HCT116 (cell line): ENCODE measurements at regions not wholly inside any gene's neighbourhood (a gene's known extent, or its start where the extent isn't known, plus 50 kb on each side); places are given as distances from the start of the nearest gene placed in this dataset.

ENCODE experiments used
- ATAC-seq: fragments of 200-7000 bp; cut with Tn5 transposase; 2 replicates; pipeline ENCODE4 v1.9.1; 2020; ENCODE audit warnings: mild to moderate bottlenecking, moderate library complexity
- BruUV-seq: library from RNA; stranded (reverse); fragments of 400-500 nt; replicated peaks from 2 replicates; lab custom pipeline; 2021; lab: Mats Ljungman, UMichigan
- CTCF ChIA-PET: fragments of 300-600 bp; sonication (Branson Sonifier 250); formaldehyde crosslinking; loops from one replicate; lab custom pipeline; 2021; ENCODE audit warnings: antibody characterized with exemption; lab: Charles Lee
- POLR2A ChIA-PET: fragments of 300-600, 350-600 bp; sonication (Branson Sonifier 250); formaldehyde crosslinking; loops from one replicate; lab custom pipeline; 2021; ENCODE audit warnings: antibody characterized with exemption; lab: Charles Lee
- RAD21 ChIA-PET, 2 experiments: fragments of 300-600 bp; sonication (Branson Sonifier 250); formaldehyde crosslinking; loops; one replicate each; lab custom pipeline; 2023; ENCODE audit warnings: low total read pairs in 2 of 2; ENCODE audit not compliant: uncharacterized antibody in 2 of 2, unreplicated experiment in 2 of 2, low non-redundant PET in 1 of 2; lab: Charles Lee
- DNase-seq: peaks from one replicate; pipeline ENCODE4 v3.0.0-alpha.2; 2010; ENCODE audit warnings: low read depth, low spot score
- H2AFZ ChIP-seq: fragments of 200-600 bp; shearing (Covaris generic), sonication (generic); 2 replicates; pipeline ENCODE4 v1.6.1; 2017; ENCODE audit warnings: low read depth, mixed run types, mixed read lengths, antibody characterized with exemption, low read length; ENCODE audit not compliant: poor library complexity, severe bottlenecking
- H3K27ac ChIP-seq: 2 replicates; pipeline ENCODE4 v1.5.1; 2012; ENCODE audit warnings: low read depth, low read length
- H3K27me3 ChIP-seq: fragments of 200-600 bp; sonication (generic); 2 replicates; pipeline ENCODE4 v1.6.1; 2016; ENCODE audit warnings: mixed run types, low read length, mixed read lengths; ENCODE audit not compliant: insufficient read depth
- H3K36me3 ChIP-seq, 2 experiments: fragments of 200-500 bp in 1 of 2; fragments of 200-600 bp in 1 of 2; sonication (Bioruptor generic) in 1 of 2; sonication (generic) in 1 of 2; 2 replicates each; pipeline versions ENCODE4 v1.5.1 to v1.6.1; 2014 to 2016; ENCODE audit warnings: low read length in 2 of 2, inconsistent platforms in 1 of 2, mixed read lengths in 1 of 2, mixed run types in 1 of 2; ENCODE audit not compliant: insufficient read depth in 2 of 2, control insufficient read depth in 1 of 2
- H3K4me1 ChIP-seq, 2 experiments: fragments of 200-600 bp in 1 of 2; sonication (generic) in 1 of 2; 2 replicates each; pipeline versions ENCODE4 v1.5.1 to v1.6.1; 2012 to 2017; ENCODE audit warnings: low read length in 2 of 2, inconsistent platforms in 1 of 2, mild to moderate bottlenecking in 1 of 2, mixed read lengths in 1 of 2, mixed run types in 1 of 2, moderate library complexity in 1 of 2; ENCODE audit not compliant: insufficient read depth in 2 of 2, control insufficient read depth in 1 of 2
- H3K4me2 ChIP-seq: fragments of 200-600 bp; sonication (generic); 2 replicates; pipeline ENCODE4 v1.6.1; 2017; ENCODE audit warnings: mixed run types, low read length, mixed read lengths
- H3K4me3 ChIP-seq, 2 experiments: fragments of 200-600 bp in 1 of 2; sonication (generic) in 1 of 2; replicated peaks in 1 of 2; 2 replicates each; pipeline ENCODE4 v1.5.1; 2011 to 2016; ENCODE audit warnings: low read length in 2 of 2, control low read depth in 1 of 2, low read depth in 1 of 2, mild to moderate bottlenecking in 1 of 2, mixed read lengths in 1 of 2, mixed run types in 1 of 2
- H3K79me2 ChIP-seq: fragments of 200-600 bp; sonication (generic); 2 replicates; pipeline ENCODE4 v1.6.1; 2017; ENCODE audit warnings: mild to moderate bottlenecking, mixed run types, low read length, moderate library complexity, mixed read lengths; ENCODE audit not compliant: insufficient read depth
- H3K9ac ChIP-seq: fragments of 200-600 bp; sonication (generic); 2 replicates; pipeline ENCODE4 v1.6.1; 2016; ENCODE audit warnings: low read length, mixed read lengths
- H3K9me2 ChIP-seq: fragments of 200-600 bp; sonication (generic), shearing (Covaris generic); 2 replicates; pipeline ENCODE4 v1.6.1; 2017; ENCODE audit warnings: mixed run types, mild to moderate bottlenecking, moderate library complexity; ENCODE audit not compliant: insufficient read depth
- H3K9me3 ChIP-seq, 2 experiments: fragments of 200-500 bp in 1 of 2; fragments of 200-600 bp in 1 of 2; sonication (Bioruptor generic) in 1 of 2; sonication (generic) in 1 of 2; 2 replicates each; pipeline ENCODE4 v1.6.1; 2014 to 2017; ENCODE audit warnings: low read length in 2 of 2, mixed read lengths in 2 of 2, inconsistent platforms in 1 of 2, low read depth in 1 of 2, mild to moderate bottlenecking in 1 of 2, mixed run types in 1 of 2, moderate library complexity in 1 of 2; ENCODE audit not compliant: control insufficient read depth in 1 of 2, insufficient read depth in 1 of 2
- H4K20me1 ChIP-seq: fragments of 200-600 bp; sonication (generic), shearing (Covaris generic); 2 replicates; pipeline ENCODE4 v1.6.1; 2017; ENCODE audit warnings: mixed run types, mild to moderate bottlenecking, moderate library complexity; ENCODE audit not compliant: insufficient read depth
- CBX3 ChIP-seq: IDR thresholded peaks from 2 replicates; pipeline ENCODE4 v1.6.1; 2012; ENCODE audit warnings: low read depth
- EGR1 ChIP-seq: IDR thresholded peaks from 2 replicates; pipeline ENCODE4 v1.6.1; 2012; ENCODE audit warnings: low read depth
- FOSL1 ChIP-seq: IDR thresholded peaks from 2 replicates; pipeline ENCODE4 v1.6.1; 2012; ENCODE audit warnings: low read depth
- JUND ChIP-seq: IDR thresholded peaks from 2 replicates; pipeline ENCODE4 v1.6.1; 2012
- SIN3A ChIP-seq: IDR thresholded peaks from 2 replicates; pipeline ENCODE4 v1.6.1; 2012; ENCODE audit warnings: low read depth
- SP1 ChIP-seq: IDR thresholded peaks from 2 replicates; pipeline ENCODE4 v1.6.1; 2012; ENCODE audit warnings: low read depth
- YY1 ChIP-seq: IDR thresholded peaks from 2 replicates; pipeline ENCODE4 v1.6.1; 2011; ENCODE audit warnings: low read length, low read depth, moderate library complexity, mild to moderate bottlenecking; ENCODE audit not compliant: insufficient replicate concordance; ENCODE audit errors: extremely low read depth
- ZFX ChIP-seq: fragments of 450-650 bp; IDR thresholded peaks from 2 replicates; pipeline ENCODE4 v1.6.1; 2017
- ZNF274 ChIP-seq: fragments of 200-500 bp; sonication (Bioruptor generic); IDR thresholded peaks from 2 replicates; pipeline ENCODE4 v1.6.1; 2014; ENCODE audit warnings: mild to moderate bottlenecking, low read depth, low read length, inconsistent platforms
- intact Hi-C: fragments of 100-400 bp; cut with micrococcal nuclease; formaldehyde crosslinking; loops from 2 replicates; pipeline ENCODE4 v1.10.0; 2022
- TF ChIP-seq, protein P1 (sequence below): IDR thresholded peaks from 2 replicates; pipeline ENCODE4 v1.6.1; 2012; ENCODE audit warnings: low read depth
- TF ChIP-seq, protein P2 (sequence below): IDR thresholded peaks from 2 replicates; pipeline ENCODE4 v1.6.1; 2012
- TF ChIP-seq, protein P3 (sequence below): IDR thresholded peaks from 2 replicates; pipeline ENCODE4 v1.6.1; 2011; ENCODE audit warnings: mild to moderate bottlenecking, low read length, moderate library complexity; ENCODE audit not compliant: insufficient replicate concordance; ENCODE audit errors: extremely low read depth

DNA sequence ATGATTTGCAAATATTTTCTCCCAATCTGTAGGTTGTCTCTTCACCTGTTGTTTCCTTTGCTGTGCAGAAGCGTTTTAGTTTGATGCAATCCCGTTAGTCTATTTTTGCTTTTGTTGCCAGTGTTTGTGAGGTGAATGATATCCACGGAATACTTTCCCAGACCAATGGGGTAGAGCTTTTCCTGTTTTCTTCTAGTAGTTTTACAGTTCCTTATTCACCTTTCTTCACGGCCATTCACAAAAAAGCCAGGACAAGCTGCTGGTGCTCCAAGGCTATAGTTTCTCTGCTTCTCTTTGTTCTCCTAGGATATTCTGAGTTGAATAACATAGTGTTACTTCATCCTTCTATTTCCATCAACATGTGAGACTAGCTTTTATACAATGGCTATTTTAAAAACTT, 98.7 kb downstream of the UTP18 start (continued):
- TF ChIP-seq, protein P1, sequence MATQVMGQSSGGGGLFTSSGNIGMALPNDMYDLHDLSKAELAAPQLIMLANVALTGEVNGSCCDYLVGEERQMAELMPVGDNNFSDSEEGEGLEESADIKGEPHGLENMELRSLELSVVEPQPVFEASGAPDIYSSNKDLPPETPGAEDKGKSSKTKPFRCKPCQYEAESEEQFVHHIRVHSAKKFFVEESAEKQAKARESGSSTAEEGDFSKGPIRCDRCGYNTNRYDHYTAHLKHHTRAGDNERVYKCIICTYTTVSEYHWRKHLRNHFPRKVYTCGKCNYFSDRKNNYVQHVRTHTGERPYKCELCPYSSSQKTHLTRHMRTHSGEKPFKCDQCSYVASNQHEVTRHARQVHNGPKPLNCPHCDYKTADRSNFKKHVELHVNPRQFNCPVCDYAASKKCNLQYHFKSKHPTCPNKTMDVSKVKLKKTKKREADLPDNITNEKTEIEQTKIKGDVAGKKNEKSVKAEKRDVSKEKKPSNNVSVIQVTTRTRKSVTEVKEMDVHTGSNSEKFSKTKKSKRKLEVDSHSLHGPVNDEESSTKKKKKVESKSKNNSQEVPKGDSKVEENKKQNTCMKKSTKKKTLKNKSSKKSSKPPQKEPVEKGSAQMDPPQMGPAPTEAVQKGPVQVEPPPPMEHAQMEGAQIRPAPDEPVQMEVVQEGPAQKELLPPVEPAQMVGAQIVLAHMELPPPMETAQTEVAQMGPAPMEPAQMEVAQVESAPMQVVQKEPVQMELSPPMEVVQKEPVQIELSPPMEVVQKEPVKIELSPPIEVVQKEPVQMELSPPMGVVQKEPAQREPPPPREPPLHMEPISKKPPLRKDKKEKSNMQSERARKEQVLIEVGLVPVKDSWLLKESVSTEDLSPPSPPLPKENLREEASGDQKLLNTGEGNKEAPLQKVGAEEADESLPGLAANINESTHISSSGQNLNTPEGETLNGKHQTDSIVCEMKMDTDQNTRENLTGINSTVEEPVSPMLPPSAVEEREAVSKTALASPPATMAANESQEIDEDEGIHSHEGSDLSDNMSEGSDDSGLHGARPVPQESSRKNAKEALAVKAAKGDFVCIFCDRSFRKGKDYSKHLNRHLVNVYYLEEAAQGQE: no peak
- TF ChIP-seq YY1: no peak
- TF ChIP-seq, protein P2, sequence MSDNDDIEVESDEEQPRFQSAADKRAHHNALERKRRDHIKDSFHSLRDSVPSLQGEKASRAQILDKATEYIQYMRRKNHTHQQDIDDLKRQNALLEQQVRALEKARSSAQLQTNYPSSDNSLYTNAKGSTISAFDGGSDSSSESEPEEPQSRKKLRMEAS: no peak

DNA sequence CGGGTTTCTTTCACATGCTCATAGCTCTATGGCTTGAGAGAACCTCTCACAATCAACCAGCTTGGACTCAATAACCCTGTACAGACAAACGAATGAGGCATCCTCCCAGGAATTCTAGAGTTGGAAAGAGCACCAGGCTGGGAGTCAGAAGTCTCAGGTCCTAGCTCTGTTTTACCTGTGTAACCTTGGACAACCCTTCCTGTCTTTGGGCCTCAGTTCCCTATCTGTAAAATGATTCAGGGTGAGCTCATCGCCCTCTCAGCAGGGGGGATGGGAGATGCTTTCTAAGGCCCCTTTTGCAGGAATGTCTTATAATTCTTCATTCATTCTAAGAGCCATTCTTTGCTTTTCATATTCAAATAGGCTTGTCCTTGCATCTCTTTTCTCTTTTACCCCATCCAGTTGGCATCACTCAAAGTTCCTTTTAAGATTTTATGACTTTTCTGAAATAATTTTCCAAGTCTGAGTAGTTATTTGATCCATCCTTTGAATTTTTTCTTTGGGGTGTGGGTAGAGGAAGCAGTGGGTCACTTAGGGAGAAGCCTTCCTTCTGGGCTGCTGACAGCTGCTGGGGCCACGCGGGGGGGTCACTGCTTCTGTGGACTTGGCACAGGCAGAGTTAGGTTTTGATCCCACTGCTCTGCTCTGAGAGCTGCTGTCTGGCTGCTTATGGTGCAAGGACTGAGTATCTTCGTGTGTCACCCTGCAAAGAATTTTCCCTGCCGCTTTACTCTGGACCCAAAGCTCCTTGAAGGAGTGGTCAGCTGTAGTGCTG, 102.7 kb downstream of the UTP18 start:
- Histone ChIP-seq H3K9me3 (no peaks in the 10 kb centered on the region), H2AFZ (no peak overlapping the region), H3K9ac (no peak overlapping the region), H3K9me2 (no peaks in the 10 kb centered on the region), H3K4me1 (peaks cover 9 to 39% of the 10 kb centered on the region in 2 experiments), H3K27ac (no peak overlapping the region), H3K79me2 (no peaks in the 10 kb centered on the region), H4K20me1 (no peaks in the 10 kb centered on the region), H3K36me3 (no peaks in the 10 kb centered on the region), H3K4me2 (peak overlapping the region; percentile 70), H3K27me3 (no peaks in the 10 kb centered on the region), H3K4me3 (peak overlapping the region in 1 of 2 experiments; percentile 3; a peak in 1 of 4 replicates)
- no peak for TF ChIP-seq ZFX
- no peak for TF ChIP-seq EGR1
- peak; percentile 76 for TF ChIP-seq FOSL1
- TF ChIP-seq, protein P3, sequence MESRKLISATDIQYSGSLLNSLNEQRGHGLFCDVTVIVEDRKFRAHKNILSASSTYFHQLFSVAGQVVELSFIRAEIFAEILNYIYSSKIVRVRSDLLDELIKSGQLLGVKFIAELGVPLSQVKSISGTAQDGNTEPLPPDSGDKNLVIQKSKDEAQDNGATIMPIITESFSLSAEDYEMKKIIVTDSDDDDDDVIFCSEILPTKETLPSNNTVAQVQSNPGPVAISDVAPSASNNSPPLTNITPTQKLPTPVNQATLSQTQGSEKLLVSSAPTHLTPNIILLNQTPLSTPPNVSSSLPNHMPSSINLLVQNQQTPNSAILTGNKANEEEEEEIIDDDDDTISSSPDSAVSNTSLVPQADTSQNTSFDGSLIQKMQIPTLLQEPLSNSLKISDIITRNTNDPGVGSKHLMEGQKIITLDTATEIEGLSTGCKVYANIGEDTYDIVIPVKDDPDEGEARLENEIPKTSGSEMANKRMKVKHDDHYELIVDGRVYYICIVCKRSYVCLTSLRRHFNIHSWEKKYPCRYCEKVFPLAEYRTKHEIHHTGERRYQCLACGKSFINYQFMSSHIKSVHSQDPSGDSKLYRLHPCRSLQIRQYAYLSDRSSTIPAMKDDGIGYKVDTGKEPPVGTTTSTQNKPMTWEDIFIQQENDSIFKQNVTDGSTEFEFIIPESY: no peak
- no peak for TF ChIP-seq SIN3A
- TF ChIP-seq, protein P1: no peak
- no peak for TF ChIP-seq ZNF274
- peak; percentile 57; the same call in 1 of the 2 replicates for TF ChIP-seq JUND
- TF ChIP-seq SP1: peak; percentile 18; the same call in 1 of the 2 replicates
- 0 out of 2 replicates have a peak, but pooled peaks have one; percentile 7 for TF ChIP-seq CBX3
- POLR2A ChIA-PET: interaction anchor here (0.6 to 0.9 kb wide), 2 partner anchors 29 to 393 kb away, joined by 3 read pairs; no protein-coding TSS in a partner anchor
- RAD21 ChIA-PET: no interaction called here
- peak; percentile 59 for ATAC-seq
- intact Hi-C loops: no loop called here
- DNase-seq: peak; percentile 36
- BruUV-seq: no TSS peak
- CTCF ChIA-PET: interaction anchor here (1.0 kb wide), 1 partner anchor 9 kb away, joined by 7 read pairs; no protein-coding TSS in a partner anchor
